Common myeloid progenitor, CD34-positive (primary cell): ENCODE measurements at regions not wholly inside any gene's neighbourhood (a gene's known extent, or its start where the extent isn't known, plus 50 kb on each side); places are given as distances from the start of the nearest gene placed in this dataset.
A peak's percentile ranks its signal among the peaks of the same experiment; 100 is the strongest.

Experiments used
- CTCF ChIA-PET: fragments of 350-600 bp; sonication (Branson Sonifier 250); formaldehyde crosslinking; loops from one replicate; lab custom pipeline; 2021; ENCODE audit warnings: antibody characterized with exemption; lab: Charles Lee
- POLR2A ChIA-PET: fragments of 350-600 bp; sonication (Branson Sonifier 250); formaldehyde crosslinking; loops from one replicate; lab custom pipeline; 2021; ENCODE audit warnings: antibody characterized with exemption; lab: Charles Lee
- DNase-seq, 3 donors: peaks; one replicate each; pipeline versions ENCODE4 v3.0.0 to v3.0.0-alpha.2; 2013
- H3K27ac ChIP-seq, 2 experiments: 1 replicate in 1 of 2; 2 replicates in 1 of 2; pipeline ENCODE4 v1.7.0; 2013; ENCODE audit warnings: inconsistent platforms in 2 of 2, low read length in 2 of 2, mild to moderate bottlenecking in 2 of 2, low read depth in 1 of 2, moderate library complexity in 1 of 2; ENCODE audit not compliant: severe bottlenecking in 2 of 2, insufficient read depth in 1 of 2, poor library complexity in 1 of 2
- H3K27me3 ChIP-seq, 5 experiments: replicated peaks in 2 of 5; 1 replicate in 3 of 5; 2 replicates in 2 of 5; pipeline versions ENCODE4 v1.6.1 to v1.7.0; 2013; ENCODE audit warnings: low read length in 4 of 5, mild to moderate bottlenecking in 2 of 5, moderate library complexity in 2 of 5, inconsistent platforms in 1 of 5; ENCODE audit not compliant: insufficient read depth in 5 of 5, control insufficient read depth in 4 of 5
- H3K36me3 ChIP-seq, 4 experiments: 1 replicate in 2 of 4; 2 replicates in 2 of 4; pipeline versions ENCODE4 v1.6.1 to v1.7.0; 2013; ENCODE audit warnings: low read length in 3 of 4, control low read depth in 1 of 4, mild to moderate bottlenecking in 1 of 4; ENCODE audit not compliant: control insufficient read depth in 4 of 4, insufficient read depth in 4 of 4
- H3K4me1 ChIP-seq, 4 experiments: 1 replicate in 3 of 4; 2 replicates in 1 of 4; pipeline versions ENCODE4 v1.6.1 to v1.7.1; 2013; ENCODE audit warnings: low read length in 3 of 4, mild to moderate bottlenecking in 3 of 4, control low read depth in 1 of 4, inconsistent platforms in 1 of 4, moderate library complexity in 1 of 4; ENCODE audit not compliant: control insufficient read depth in 4 of 4, insufficient read depth in 4 of 4; ENCODE audit errors: control extremely low read depth in 1 of 4
- H3K4me3 ChIP-seq, 7 experiments: 1 replicate in 4 of 7; 2 replicates in 3 of 7; pipeline versions ENCODE4 v1.5.1 to v1.7.0; 2013; ENCODE audit warnings: mild to moderate bottlenecking in 7 of 7, low read length in 6 of 7, moderate library complexity in 6 of 7, inconsistent platforms in 2 of 7, low read depth in 2 of 7, control low read depth in 1 of 7; ENCODE audit not compliant: insufficient read depth in 4 of 7, control insufficient read depth in 1 of 7; ENCODE audit errors: extremely low read depth in 1 of 7
- H3K9me3 ChIP-seq, 5 experiments: 1 replicate in 4 of 5; 2 replicates in 1 of 5; pipeline versions ENCODE4 v1.6.1 to v1.7.1; 2013; ENCODE audit warnings: low read length in 4 of 5, mild to moderate bottlenecking in 2 of 5, inconsistent platforms in 1 of 5, low read depth in 1 of 5, moderate library complexity in 1 of 5; ENCODE audit not compliant: control insufficient read depth in 4 of 5, insufficient read depth in 2 of 5; ENCODE audit errors: control extremely low read depth in 1 of 5
- WGBS: methylation state at CpG from one replicate; pipeline ENCODE4 v1.1.5; 2013; ENCODE audit not compliant: insufficient coverage; 5-methylcytosine and 5-hydroxymethylcytosine counted together

GRCh38 chr4:100742045-100742444, 224.2 kb upstream of the EMCN start:
- Histone ChIP-seq H3K36me3 (no peaks in the 10 kb centered on the region), H3K9me3 (no peaks in the 10 kb centered on the region), H3K27me3 (no peaks in the 10 kb centered on the region), H3K4me3 (no peak overlapping the region), H3K4me1 (no peaks in the 10 kb centered on the region), H3K27ac (no peak overlapping the region)
- DNase-seq: peak; percentile 44 to 63 (median 63)
- POLR2A ChIA-PET: no interaction called here
- WGBS: 0% methylated on average over 1 of the region's 4 CpGs
- CTCF ChIA-PET: interaction anchor here (0.8 to 2.1 kb wide), 6 partner anchors 16 to 649 kb away, joined by 3 to 5 read pairs (median 4); no protein-coding TSS in a partner anchor

GRCh38 chr4:100739426-100739825, 221.6 kb upstream of the EMCN start:
- ChIA-PET POLR2A (no interaction called here), CTCF (interaction anchor here (1.2 to 2.9 kb wide), 2 partner anchors 40 to 648 kb away, joined by 4 to 6 read pairs; no protein-coding TSS in a partner anchor)
- Histone ChIP-seq H3K9me3 (no peaks in the 10 kb centered on the region), H3K4me3 (no peak overlapping the region), H3K27me3 (no peaks in the 10 kb centered on the region), H3K4me1 (no peaks in the 10 kb centered on the region), H3K27ac (no peak overlapping the region), H3K36me3 (no peaks in the 10 kb centered on the region)
- no peak for DNase-seq
- 100% methylated on average over 2 of the region's 2 CpGs for WGBS

- peak in 2 of 3 donors; percentile 19 to 21 for DNase-seq
- Histone ChIP-seq H3K4me1 (no peaks in the 10 kb centered on the region), H3K27me3 (no peaks in the 10 kb centered on the region), H3K36me3 (no peaks in the 10 kb centered on the region), H3K9me3 (peaks cover 0 to 2% (median 0%) of the 10 kb centered on the region in 5 experiments), H3K4me3 (no peak overlapping the region), H3K27ac (no peak overlapping the region)
- ChIA-PET POLR2A (no interaction called here), CTCF (interaction anchor here (0.6 to 2.9 kb wide), 3 partner anchors 229 to 647 kb away, joined by 3 to 6 read pairs (median 3); no protein-coding TSS in a partner anchor)
- 74% methylated on average over 3 of the region's 7 CpGs for WGBS
These were observed 220.7 kb upstream of the EMCN start for GRCh38 chr4:100738196-100739165.

GRCh38 chr4:100736641-100737451, 219.0 kb upstream of the EMCN start:
- DNase-seq: peak in 2 of 3 donors; percentile 2 to 8
- Histone ChIP-seq H3K27ac (no peak overlapping the region), H3K4me1 (no peaks in the 10 kb centered on the region), H3K4me3 (no peak overlapping the region), H3K36me3 (no peaks in the 10 kb centered on the region), H3K27me3 (no peaks in the 10 kb centered on the region), H3K9me3 (peaks cover 0 to 3% (median 0%) of the 10 kb centered on the region in 5 experiments)
- POLR2A ChIA-PET: no interaction called here
- CTCF ChIA-PET: no interaction called here
- WGBS: 88% methylated on average over 2 of the region's 2 CpGs

GRCh38 chr4:100728861-100729260, 211.0 kb upstream of the EMCN start:
- Histone ChIP-seq H3K4me3 (no peak overlapping the region), H3K36me3 (no peaks in the 10 kb centered on the region), H3K4me1 (no peaks in the 10 kb centered on the region), H3K27me3 (no peaks in the 10 kb centered on the region), H3K9me3 (peaks cover 0 to 7% (median 0%) of the 10 kb centered on the region in 5 experiments), H3K27ac (no peak overlapping the region)
- no peak for DNase-seq
- ChIA-PET POLR2A (no interaction called here), CTCF (no interaction called here)
- WGBS: 100% methylated on average over 2 of the region's 4 CpGs

- no peak for DNase-seq
These were observed 205.1 kb upstream of the EMCN start for GRCh38 chr4:100722866-100723459.

More at GRCh38 chr4:100722866-100723459, 205.1 kb upstream of the EMCN start:
- 100% methylated on average over 1 of the region's 3 CpGs for WGBS
- H3K36me3 ChIP-seq: no peaks in the 10 kb centered on the region
- H3K9me3 ChIP-seq: peaks cover 0 to 4% (median 0%) of the 10 kb centered on the region in 5 experiments
- ChIA-PET POLR2A (interaction anchor here (0.7 kb wide), 1 partner anchor 232 kb away, joined by 3 read pairs; no protein-coding TSS in a partner anchor), CTCF (no interaction called here)
- no peaks in the 10 kb centered on the region for H3K4me1 ChIP-seq
- no peak overlapping the region for H3K4me3 ChIP-seq
- H3K27me3 ChIP-seq: no peaks in the 10 kb centered on the region
- no peak overlapping the region for H3K27ac ChIP-seq
